Ovary (tissue), 7 donors: ENCODE measurements at regions not wholly inside any gene's neighbourhood (a gene's known extent, or its start where the extent isn't known, plus 50 kb on each side); places are given as distances from the start of the nearest gene placed in this dataset.
"Not testable (repeated sequence)": the region's sequence is repeated elsewhere in the genome, so short reads cannot be mapped to it uniquely, and the experiment has no call there.

Experiments
- DNase-seq, 5 donors: peaks; one replicate each; pipeline ENCODE4 v3.0.0-alpha.2; 2019 to 2020
- H3K27ac ChIP-seq, 2 donors: fragments of 200-600 bp; one replicate each; pipeline versions ENCODE4 v1.5.1 to v1.8.0; 2019 to 2022
- H3K27me3 ChIP-seq: fragments of 200-600 bp; one replicate; pipeline ENCODE4 v1.8.0; 2022
- H3K36me3 ChIP-seq: fragments of 200-600 bp; sonication (generic); one replicate; pipeline ENCODE4 v1.5.1; 2019
- H3K4me1 ChIP-seq: one replicate; pipeline ENCODE4 v1.8.1; 2013; ENCODE audit warnings: mild to moderate bottlenecking, moderate library complexity; ENCODE audit not compliant: insufficient read depth
- H3K4me3 ChIP-seq: fragments of 200-600 bp; sonication (generic); one replicate; pipeline ENCODE4 v1.5.1; 2017
- H3K9me3 ChIP-seq, 2 donors: fragments of 200-600 bp in 1 of 2; sonication (generic) in 1 of 2; one replicate each; pipeline versions ENCODE4 v1.5.1 to v1.8.1; 2013 to 2019; ENCODE audit warnings: mild to moderate bottlenecking in 1 of 2, moderate library complexity in 1 of 2
- EP300 ChIP-seq: sonication (generic); formaldehyde crosslinking; IDR thresholded peaks from one replicate; pipeline ENCODE4 v1.6.1; 2017; ENCODE audit warnings: antibody characterized with exemption
- POLR2A ChIP-seq: fragments of 450-650 bp; IDR thresholded peaks from one replicate; pipeline ENCODE4 v1.6.1; 2017; ENCODE audit warnings: antibody characterized with exemption, mild to moderate bottlenecking, moderate library complexity
- WGBS, 3 donors: extraction: QIAGEN DNeasy Blood & Tissue Kit in 1 of 3; methylation state at CpG; one replicate each; pipeline versions ENCODE4 v1.1.5 to v1.1.7; 2013 to 2017; 5-methylcytosine and 5-hydroxymethylcytosine counted together
- intact Hi-C, 4 donors: fragments of 100-400 bp; cut with DNase I; formaldehyde crosslinking; loops; one replicate each; pipeline versions ENCODE4 v1.11.0 to v1.15.1; 2022 to 2023
- TF ChIP-seq, protein P1 (sequence below), 3 donors: fragments of 450-650 bp in 2 of 3; fragments of 200-600 bp in 1 of 3; IDR thresholded peaks; one replicate each; pipeline versions ENCODE4 v1.5.1 to v1.8.0; 2016 to 2022; ENCODE audit warnings: antibody characterized with exemption in 3 of 3, mild to moderate bottlenecking in 1 of 3
- donor health status: DM: no; HTN: no; CAD: no; lungs with moderate emphysema.
- donor health status: DM: no; HTN: no; CAD: no.
- donor health status: Bipolar disorder and iron deficiency.
- donor health status: DM: no; HTN: no; CAD: no.
- donor health status: DM: yes; HTN: yes; CAD: no.

DNA sequence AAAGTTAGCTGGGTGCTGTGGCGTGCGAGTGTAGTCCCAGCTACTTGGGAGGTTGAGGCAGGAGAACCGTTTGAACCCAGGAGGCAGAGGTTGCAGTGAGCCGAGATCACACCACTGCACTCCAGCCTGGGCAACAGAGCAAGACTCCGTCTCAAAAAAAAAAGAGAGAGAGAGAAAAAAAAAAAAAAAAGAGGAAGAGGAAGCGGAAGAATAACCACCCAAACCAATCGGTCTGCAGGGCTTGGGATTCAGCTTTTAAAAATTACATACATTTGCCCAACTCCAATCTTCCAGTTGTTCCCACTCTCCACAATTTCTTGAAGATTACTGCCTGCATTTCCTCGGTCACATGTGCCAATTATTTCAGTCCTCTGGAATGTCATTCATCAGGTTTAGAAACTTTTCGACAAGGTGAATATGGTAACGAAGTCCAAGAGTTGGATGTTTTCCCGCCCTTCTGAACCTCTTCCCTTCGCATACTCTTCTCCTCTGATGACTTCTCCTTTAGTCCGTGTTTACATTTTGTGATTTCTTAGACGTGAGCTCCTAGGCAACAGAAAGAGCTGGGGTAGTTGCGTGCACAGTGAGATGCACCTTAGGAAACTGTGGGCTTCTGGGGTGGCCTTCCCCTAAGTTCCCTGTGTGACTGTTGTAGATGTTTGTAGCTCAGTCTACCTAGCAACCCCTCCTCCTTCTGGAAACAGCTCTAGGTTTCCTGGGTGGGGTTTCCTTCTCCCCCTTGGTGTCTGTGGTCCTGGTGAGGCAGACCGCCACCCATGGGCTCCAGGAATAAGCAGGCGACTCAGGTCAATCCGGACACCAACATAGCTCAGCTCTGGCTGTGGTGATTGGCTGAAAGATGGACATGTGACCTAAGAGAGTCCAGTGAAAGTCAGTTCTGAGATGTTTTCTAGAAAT, 63.0 kb upstream of the NCOA3 start:
- TF ChIP-seq, protein P1, sequence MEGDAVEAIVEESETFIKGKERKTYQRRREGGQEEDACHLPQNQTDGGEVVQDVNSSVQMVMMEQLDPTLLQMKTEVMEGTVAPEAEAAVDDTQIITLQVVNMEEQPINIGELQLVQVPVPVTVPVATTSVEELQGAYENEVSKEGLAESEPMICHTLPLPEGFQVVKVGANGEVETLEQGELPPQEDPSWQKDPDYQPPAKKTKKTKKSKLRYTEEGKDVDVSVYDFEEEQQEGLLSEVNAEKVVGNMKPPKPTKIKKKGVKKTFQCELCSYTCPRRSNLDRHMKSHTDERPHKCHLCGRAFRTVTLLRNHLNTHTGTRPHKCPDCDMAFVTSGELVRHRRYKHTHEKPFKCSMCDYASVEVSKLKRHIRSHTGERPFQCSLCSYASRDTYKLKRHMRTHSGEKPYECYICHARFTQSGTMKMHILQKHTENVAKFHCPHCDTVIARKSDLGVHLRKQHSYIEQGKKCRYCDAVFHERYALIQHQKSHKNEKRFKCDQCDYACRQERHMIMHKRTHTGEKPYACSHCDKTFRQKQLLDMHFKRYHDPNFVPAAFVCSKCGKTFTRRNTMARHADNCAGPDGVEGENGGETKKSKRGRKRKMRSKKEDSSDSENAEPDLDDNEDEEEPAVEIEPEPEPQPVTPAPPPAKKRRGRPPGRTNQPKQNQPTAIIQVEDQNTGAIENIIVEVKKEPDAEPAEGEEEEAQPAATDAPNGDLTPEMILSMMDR (IDR thresholded peaks at IDR 0.05), result no peak
- TF ChIP-seq POLR2A (no peak), EP300 (no peak)
- no peak overlapping the region for H3K27ac ChIP-seq
- no peaks in the 10 kb centered on the region for H3K4me1 ChIP-seq
- H3K27me3 ChIP-seq, result no peaks in the 10 kb centered on the region
- H3K36me3 ChIP-seq, result no peaks in the 10 kb centered on the region
- no peaks in the 10 kb centered on the region for H3K9me3 ChIP-seq
- WGBS, 3 donors, result 82 to 86% (median 83%) methylated on average over 18 of the region's 18 CpGs
- intact Hi-C loops, result no loop called here
- DNase-seq, result no peak
- H3K4me3 ChIP-seq, result no peak overlapping the region

GRCh38 chr20:47440857-47441773, 60.6 kb upstream of the NCOA3 start:
- WGBS, 3 donors, result 41 to 51% (median 43%) methylated on average over 7 of the region's 7 CpGs
- intact Hi-C loops, result no loop called here
- no peaks in the 10 kb centered on the region for H3K27me3 ChIP-seq
- H3K4me1 ChIP-seq, result no peaks in the 10 kb centered on the region
- H3K27ac ChIP-seq, result no peak overlapping the region
- no peaks in the 10 kb centered on the region for H3K36me3 ChIP-seq
- TF ChIP-seq EP300 (no peak), POLR2A (no peak)
- TF ChIP-seq, protein P1 (IDR thresholded peaks at IDR 0.05), result no peak
- H3K9me3 ChIP-seq, result no peaks in the 10 kb centered on the region
- DNase-seq, result no peak
- H3K4me3 ChIP-seq, result no peak overlapping the region

DNA sequence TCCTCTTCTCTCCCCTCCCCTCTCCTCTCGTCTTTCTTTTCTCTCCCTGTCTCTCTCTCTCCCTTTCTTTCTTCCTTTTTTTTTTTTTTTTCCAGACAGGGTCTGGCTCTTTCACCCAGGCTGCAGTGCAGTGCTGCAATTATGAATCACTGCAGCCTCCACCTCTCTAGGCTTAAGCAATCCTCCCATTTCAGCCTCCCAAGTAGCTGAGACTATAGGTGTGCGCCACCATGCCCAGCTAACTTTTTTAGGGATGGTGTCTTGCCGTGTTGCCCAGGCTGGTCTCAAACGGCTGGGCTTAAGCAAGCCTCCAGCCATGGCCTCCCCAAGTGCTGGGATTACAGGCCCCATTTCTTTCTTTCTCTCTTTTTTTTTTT, 59.9 kb upstream of the NCOA3 start:
- H3K4me1 ChIP-seq, result no peaks in the 10 kb centered on the region
- no peaks in the 10 kb centered on the region for H3K9me3 ChIP-seq
- 81 to 85% (median 81%) methylated on average over 4 of the region's 4 CpGs for WGBS, 3 donors
- no peaks in the 10 kb centered on the region for H3K27me3 ChIP-seq
- no peak overlapping the region for H3K4me3 ChIP-seq
- no peak overlapping the region for H3K27ac ChIP-seq
- H3K36me3 ChIP-seq, result no peaks in the 10 kb centered on the region
- TF ChIP-seq, protein P1 (IDR thresholded peaks at IDR 0.05), result no peak
- DNase-seq, result no peak
- intact Hi-C loops, result no loop called here

DNA sequence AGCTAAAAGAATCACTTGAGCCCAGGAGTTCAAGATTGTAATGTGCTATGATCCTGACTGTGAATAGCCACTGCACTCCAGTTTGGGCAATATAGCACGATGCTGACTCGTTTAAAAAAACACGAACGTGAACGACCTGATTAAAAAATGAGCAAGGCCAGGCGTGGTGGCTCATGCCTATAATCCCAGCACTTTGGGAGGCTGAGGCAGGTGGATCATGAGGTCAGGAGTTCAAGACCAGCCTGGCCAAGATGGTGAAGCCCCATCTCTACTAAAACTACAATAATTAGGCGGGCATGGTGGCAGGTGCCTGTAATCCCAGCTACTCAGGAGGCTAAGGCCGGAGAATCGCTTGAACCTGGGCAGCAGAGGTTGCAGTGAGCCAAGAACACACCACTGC, 58.6 kb upstream of the NCOA3 start:
- not testable (repeated sequence) for H3K4me1 ChIP-seq
- WGBS, 3 donors, result 78 to 93% (median 89%) methylated on average over 9 of the region's 9 CpGs

More for the DNA sequence above, 58.6 kb upstream of the NCOA3 start:
- intact Hi-C loops, H3K27ac ChIP-seq, H3K36me3 ChIP-seq, H3K4me3 ChIP-seq, H3K27me3 ChIP-seq, DNase-seq, H3K9me3 ChIP-seq: not testable (repeated sequence)
